SK-N-SH (cell line): ENCODE measurements at regions not wholly inside any gene's neighbourhood (a gene's known extent, or its start where the extent isn't known, plus 50 kb on each side); places are given as distances from the start of the nearest gene placed in this dataset.

Source experiments
- CTCF ChIA-PET: fragments of 300-600, 350-600 bp; formaldehyde crosslinking; extraction: SDS; loops from one replicate; lab custom pipeline; 2021; lab: Yijun Ruan, JAX
- POLR2A ChIA-PET: fragments of 350-600 bp; sonication (Branson Sonifier 250); formaldehyde crosslinking; extraction: SDS; loops from one replicate; lab custom pipeline; 2020; ENCODE audit warnings: antibody characterized with exemption, inconsistent platforms; lab: Yijun Ruan, JAX
- DNase-seq: peaks from one replicate; pipeline ENCODE4 v3.0.0; 2012
- H2AFZ ChIP-seq: fragments of 200-600 bp; sonication (generic); 2 replicates; pipeline ENCODE4 v1.8.1; 2016; ENCODE audit warnings: antibody characterized with exemption, mild to moderate bottlenecking, low read depth
- H3F3A ChIP-seq: fragments of 200-600 bp; sonication (generic); replicated peaks from 2 replicates; pipeline ENCODE3; 2016; ENCODE audit warnings: antibody characterized with exemption, mild to moderate bottlenecking; ENCODE audit not compliant: insufficient read depth
- H3K27ac ChIP-seq, 2 experiments: fragments of 200-500 bp in 1 of 2; fragments of 200-600 bp in 1 of 2; sonication (Bioruptor generic) in 1 of 2; sonication (generic), shearing (Covaris generic) in 1 of 2; 2 replicates each; pipeline versions ENCODE4 v1.5.1 to v1.6.1; 2014 to 2016; ENCODE audit warnings: low read depth in 2 of 2, inconsistent platforms in 1 of 2, low read length in 1 of 2, mild to moderate bottlenecking in 1 of 2, mixed read lengths in 1 of 2
- H3K27me3 ChIP-seq: fragments of 200-600 bp; sonication (generic), shearing (Covaris generic); 2 replicates; pipeline ENCODE4 v1.6.1; 2016; ENCODE audit warnings: mixed run types; ENCODE audit not compliant: insufficient read depth
- H3K36me3 ChIP-seq, 2 experiments: fragments of 200-500 bp in 1 of 2; fragments of 200-600 bp in 1 of 2; sonication (Bioruptor generic) in 1 of 2; sonication (generic) in 1 of 2; replicated peaks in 1 of 2; 2 replicates each; pipeline versions ENCODE3 to v1.5.1; 2014 to 2016; ENCODE audit warnings: low read length in 1 of 2, mild to moderate bottlenecking in 1 of 2; ENCODE audit not compliant: insufficient read depth in 2 of 2, control insufficient read depth in 1 of 2
- H3K4me1 ChIP-seq, 2 experiments: fragments of 200-500 bp in 1 of 2; fragments of 200-600 bp in 1 of 2; sonication (Bioruptor generic) in 1 of 2; sonication (generic), shearing (Covaris generic) in 1 of 2; 2 replicates each; pipeline versions ENCODE4 v1.5.1 to v1.6.1; 2014 to 2016; ENCODE audit warnings: low read depth in 1 of 2, low read length in 1 of 2, mixed run types in 1 of 2; ENCODE audit not compliant: insufficient read depth in 2 of 2, control insufficient read depth in 1 of 2
- H3K4me2 ChIP-seq: fragments of 200-600 bp; sonication (generic), shearing (Covaris generic); 2 replicates; pipeline ENCODE4 v1.6.1; 2017; ENCODE audit warnings: mixed run types
- H3K4me3 ChIP-seq, 2 experiments: fragments of 200-500 bp in 1 of 2; fragments of 200-600 bp in 1 of 2; sonication (Bioruptor generic) in 1 of 2; sonication (generic), shearing (Covaris generic) in 1 of 2; 2 replicates each; pipeline versions ENCODE4 v1.5.1 to v1.8.1; 2014 to 2016; ENCODE audit warnings: low read depth in 2 of 2, inconsistent platforms in 1 of 2, low read length in 1 of 2, mild to moderate bottlenecking in 1 of 2, mixed read lengths in 1 of 2, moderate library complexity in 1 of 2
- H3K79me2 ChIP-seq: fragments of 200-600 bp; sonication (generic); 2 replicates; pipeline ENCODE4 v1.8.1; 2017; ENCODE audit warnings: mild to moderate bottlenecking; ENCODE audit not compliant: insufficient read depth
- H3K9ac ChIP-seq: fragments of 200-600 bp; sonication (generic); 2 replicates; pipeline ENCODE4 v1.6.1; 2017; ENCODE audit warnings: mixed run types
- H3K9me2 ChIP-seq: fragments of 200-600 bp; sonication (generic); 2 replicates; pipeline ENCODE4 v1.6.1; 2017; ENCODE audit warnings: mixed run types
- H3K9me3 ChIP-seq: fragments of 200-600 bp; sonication (generic); 2 replicates; pipeline ENCODE4 v1.6.1; 2017; ENCODE audit warnings: mixed run types, mild to moderate bottlenecking, moderate library complexity
- H4K20me1 ChIP-seq: fragments of 200-600 bp; sonication (generic); 2 replicates; pipeline ENCODE4 v1.6.1; 2017; ENCODE audit warnings: mild to moderate bottlenecking, mixed run types; ENCODE audit not compliant: insufficient read depth
- CTCF ChIP-seq: fragments of 200-600 bp; sonication (generic); IDR thresholded peaks from 2 replicates; pipeline ENCODE4 v1.6.1; 2017; ENCODE audit warnings: antibody characterized with exemption, mild to moderate bottlenecking, moderate library complexity
- ELF1 ChIP-seq: IDR thresholded peaks from 2 replicates; pipeline ENCODE4 v1.4.0; 2012
- EP300 ChIP-seq, 2 experiments: IDR thresholded peaks; 2 replicates each; pipeline versions ENCODE4 v1.4.0 to v1.6.1; 2012; ENCODE audit warnings: borderline replicate concordance in 1 of 2, low read depth in 1 of 2, low read length in 1 of 2
- FOSL2 ChIP-seq: IDR thresholded peaks from 2 replicates; pipeline ENCODE4 v1.4.0; 2012; ENCODE audit warnings: low read depth, mild to moderate bottlenecking, moderate library complexity, borderline replicate concordance
- FOXJ3 ChIP-seq: sonication (generic); formaldehyde crosslinking; IDR thresholded peaks from 2 replicates; pipeline ENCODE4 v1.5.1; 2020; ENCODE audit warnings: mild to moderate bottlenecking, missing genetic modification reagents
- FOXM1 ChIP-seq: IDR thresholded peaks from 2 replicates; pipeline ENCODE4 v1.4.0; 2012; ENCODE audit warnings: low read depth, mild to moderate bottlenecking
- GATA2 ChIP-seq: sonication (generic); formaldehyde crosslinking; IDR thresholded peaks from 2 replicates; pipeline ENCODE4 v1.5.0; 2020; ENCODE audit warnings: mild to moderate bottlenecking, missing genetic modification reagents
- JUND ChIP-seq: IDR thresholded peaks from 2 replicates; pipeline ENCODE4 v1.4.0; 2012
- MAX ChIP-seq: IDR thresholded peaks from 2 replicates; pipeline ENCODE4 v1.4.0; 2012; ENCODE audit warnings: low read depth
- MEF2A ChIP-seq: IDR thresholded peaks from 2 replicates; pipeline ENCODE4 v1.4.0; 2012; ENCODE audit warnings: low read depth, borderline replicate concordance
- MXI1 ChIP-seq: IDR thresholded peaks from 2 replicates; pipeline ENCODE4 v1.6.1; 2012; ENCODE audit warnings: mild to moderate bottlenecking, low read depth, low read length, improper control_type of control experiment
- NRF1 ChIP-seq: IDR thresholded peaks from 2 replicates; pipeline ENCODE4 v1.6.1; 2012; ENCODE audit warnings: low read depth, mild to moderate bottlenecking, low read length
- RAD21 ChIP-seq: IDR thresholded peaks from 2 replicates; pipeline ENCODE4 v1.6.1; 2012; ENCODE audit warnings: mild to moderate bottlenecking, low read length
- RCOR1 ChIP-seq: fragments of 150-350 bp; IDR thresholded peaks from 2 replicates; pipeline ENCODE4 v1.6.1; 2017; ENCODE audit warnings: antibody characterized with exemption, low read length
- RFX5 ChIP-seq: IDR thresholded peaks from 2 replicates; pipeline ENCODE4 v1.6.1; 2012; ENCODE audit warnings: mild to moderate bottlenecking, improper control_type of control experiment, low read length
- RXRA ChIP-seq: IDR thresholded peaks from 2 replicates; pipeline ENCODE4 v1.4.0; 2012; ENCODE audit warnings: low read depth, mild to moderate bottlenecking, borderline replicate concordance
- SMC3 ChIP-seq: IDR thresholded peaks from 2 replicates; pipeline ENCODE4 v1.6.1; 2012; ENCODE audit warnings: low read depth, low read length, improper control_type of control experiment
- TCF12 ChIP-seq: IDR thresholded peaks from 2 replicates; pipeline ENCODE4 v1.4.0; 2012
- USF1 ChIP-seq: IDR thresholded peaks from 2 replicates; pipeline ENCODE4 v1.4.0; 2012; ENCODE audit warnings: low read depth, borderline replicate concordance
- ZBTB33 ChIP-seq: IDR thresholded peaks from 2 replicates; pipeline ENCODE4 v1.4.0; 2012; ENCODE audit warnings: low read depth, borderline replicate concordance
- WGBS: methylation state at CpG from one replicate; pipeline ENCODE4 v1.1.6; 2017; ENCODE audit warnings: low lambda C conversion rate; 5-methylcytosine and 5-hydroxymethylcytosine counted together

- ChIA-PET POLR2A (no interaction called here), CTCF (no interaction called here)
- Histone ChIP-seq H3K4me3 (no peak overlapping the region), H3K36me3 (no peaks in the 10 kb centered on the region), H3K9ac (no peak overlapping the region), H3K9me3 (no peaks in the 10 kb centered on the region), H4K20me1 (no peaks in the 10 kb centered on the region), H3K27me3 (no peaks in the 10 kb centered on the region), H3K4me1 (no peaks in the 10 kb centered on the region), H3F3A (no peaks in the 10 kb centered on the region), H2AFZ (peak overlapping the region; percentile 7; the same call in 1 of the 2 replicates), H3K79me2 (no peaks in the 10 kb centered on the region), H3K4me2 (no peak overlapping the region), H3K9me2 (no peaks in the 10 kb centered on the region), H3K27ac (peak overlapping the region in 1 of 2 experiments; percentile 54; a peak in 2 of 4 replicates)
- TF ChIP-seq USF1, result no peak
- TF ChIP-seq JUND, result peak; percentile 40; the same call in 1 of the 2 replicates
- peak; percentile 24; the same call in 1 of the 2 replicates for TF ChIP-seq FOSL2
- 67% methylated on average over 2 of the region's 2 CpGs for WGBS
- no peak for DNase-seq
Observed at GRCh38 chr1:78779831-78780230, 130.2 kb downstream of the IFI44 start.

GRCh38 chr1:78787544-78787943 lies 137.9 kb downstream of the IFI44 start:
- Histone ChIP-seq H3K36me3 (no peaks in the 10 kb centered on the region), H3K27me3 (no peaks in the 10 kb centered on the region), H3K9me3 (peaks cover 10% of the 10 kb centered on the region), H2AFZ (no peak overlapping the region), H3K4me3 (no peak overlapping the region), H3K9ac (no peak overlapping the region), H3K27ac (no peak overlapping the region), H3F3A (no peaks in the 10 kb centered on the region), H3K79me2 (no peaks in the 10 kb centered on the region), H3K9me2 (no peaks in the 10 kb centered on the region), H3K4me2 (no peak overlapping the region), H4K20me1 (no peaks in the 10 kb centered on the region), H3K4me1 (no peaks in the 10 kb centered on the region; a peak in 1 of 4 replicates)
- ChIA-PET CTCF (interaction anchor here (0.6 kb wide), 1 partner anchor 11 kb away, joined by 3 read pairs; no protein-coding TSS in a partner anchor), POLR2A (no interaction called here)
- 41% methylated on average over 2 of the region's 2 CpGs for WGBS
- TF ChIP-seq GATA2 (CRISPR knock-in tag), result no peak
- TF ChIP-seq CTCF, result no peak
- TF ChIP-seq MXI1, result no peak
- TF ChIP-seq RXRA, result no peak
- TF ChIP-seq RCOR1, result no peak
- no peak for TF ChIP-seq FOSL2
- TF ChIP-seq ELF1, result no peak
- TF ChIP-seq RAD21, result no peak
- no peak for TF ChIP-seq FOXJ3
- TF ChIP-seq SMC3, result no peak
- TF ChIP-seq RFX5, result no peak
- TF ChIP-seq FOXM1, result no peak
- TF ChIP-seq ZBTB33, result no peak
- no peak for TF ChIP-seq NRF1
- no peak for TF ChIP-seq TCF12
- TF ChIP-seq USF1, result no peak
- no peak for TF ChIP-seq MAX
- no peak for TF ChIP-seq MEF2A
- no peak for TF ChIP-seq EP300 (IDR thresholded peaks at IDR 0.05; ENCODE audit: borderline replicate concordance in 1 of 2, low read depth in 1 of 2, low read length in 1 of 2)
- DNase-seq, result no peak
